MCF 10A (cell line): ENCODE measurements at regions not wholly inside any gene's neighbourhood (a gene's known extent, or its start where the extent isn't known, plus 50 kb on each side); places are given as distances from the start of the nearest gene placed in this dataset.
A peak's percentile ranks its signal among the peaks of the same experiment; 100 is the strongest.

Experiments used
- BruUV-seq: library from RNA; stranded (reverse); fragments of 400-500 nt; replicated peaks from 2 replicates; lab custom pipeline; 2021; lab: Mats Ljungman, UMichigan
- CTCF ChIA-PET: fragments of 300-600 bp; sonication (Branson Sonifier 250); formaldehyde crosslinking; extraction: SDS; loops from one replicate; lab custom pipeline; 2021; ENCODE audit warnings: antibody characterized with exemption, inconsistent platforms; lab: Yijun Ruan, JAX
- POLR2A ChIA-PET: fragments of 300-600, 350-650 bp; sonication (Branson Sonifier 250); formaldehyde crosslinking; extraction: SDS; loops from one replicate; lab custom pipeline; 2020; ENCODE audit warnings: antibody characterized with exemption, inconsistent platforms; lab: Yijun Ruan, JAX
- DNase-seq: peaks from one replicate; pipeline ENCODE4 v3.0.0-alpha.2; 2018; ENCODE audit not compliant: unreplicated experiment
- H3K27ac Mint-ChIP-seq: one replicate; pipeline ENCODE4 v1.8.0; 2022; ENCODE audit warnings: mild to moderate bottlenecking, low read depth, mixed read lengths; ENCODE audit not compliant: unreplicated experiment
- H3K27me3 Mint-ChIP-seq: one replicate; pipeline ENCODE4 v1.8.0; 2022; ENCODE audit warnings: mixed read lengths; ENCODE audit not compliant: insufficient read depth, unreplicated experiment
- H3K36me3 Mint-ChIP-seq: one replicate; pipeline ENCODE4 v1.8.0; 2022; ENCODE audit warnings: mild to moderate bottlenecking, moderate library complexity, mixed read lengths; ENCODE audit not compliant: insufficient read depth, unreplicated experiment
- H3K4me1 Mint-ChIP-seq: one replicate; pipeline ENCODE4 v1.8.0; 2022; ENCODE audit warnings: mixed read lengths; ENCODE audit not compliant: insufficient read depth, unreplicated experiment
- H3K4me3 Mint-ChIP-seq: one replicate; pipeline ENCODE4 v1.8.0; 2022; ENCODE audit warnings: mild to moderate bottlenecking, moderate library complexity, mixed read lengths; ENCODE audit not compliant: unreplicated experiment
- H3K9me3 Mint-ChIP-seq: one replicate; pipeline ENCODE4 v1.8.0; 2022; ENCODE audit warnings: mixed read lengths; ENCODE audit not compliant: unreplicated experiment
- intact Hi-C: fragments of 100-400 bp; cut with micrococcal nuclease; formaldehyde crosslinking; loops from 2 replicates; pipeline ENCODE4 v1.14.1; 2022
- TF ChIP-seq, protein P1 (sequence below): fragments of 200-600 bp; IDR thresholded peaks from one replicate; pipeline ENCODE4 v1.8.0; 2022; ENCODE audit warnings: antibody characterized with exemption, mild to moderate bottlenecking; ENCODE audit not compliant: unreplicated experiment

DNA sequence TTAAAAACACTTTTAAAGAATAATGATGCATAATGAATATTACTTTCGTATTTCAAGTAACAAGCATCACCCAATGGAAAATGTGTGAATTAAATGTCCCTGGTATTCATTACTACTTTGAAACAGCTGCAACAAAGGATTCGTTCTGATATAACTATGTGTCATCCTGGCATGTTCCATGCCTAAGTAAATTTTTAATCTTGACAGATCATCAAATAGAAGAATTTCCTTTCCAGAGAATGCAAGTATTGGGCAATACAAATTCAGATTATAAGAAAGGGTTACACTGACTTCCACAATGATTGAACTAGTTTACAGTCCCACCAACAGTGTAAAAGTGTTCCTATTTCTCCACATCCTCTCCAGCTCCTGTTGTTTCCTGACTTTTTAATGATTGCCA lies 105.3 kb downstream of the SPCS3 start:
- intact Hi-C loops = no loop called here
- BruUV-seq = no TSS peak
- H3K4me1 Mint-ChIP-seq = no peaks in the 10 kb centered on the region
- H3K27me3 Mint-ChIP-seq = no peaks in the 10 kb centered on the region
- H3K36me3 Mint-ChIP-seq = no peaks in the 10 kb centered on the region
- TF ChIP-seq, protein P1, sequence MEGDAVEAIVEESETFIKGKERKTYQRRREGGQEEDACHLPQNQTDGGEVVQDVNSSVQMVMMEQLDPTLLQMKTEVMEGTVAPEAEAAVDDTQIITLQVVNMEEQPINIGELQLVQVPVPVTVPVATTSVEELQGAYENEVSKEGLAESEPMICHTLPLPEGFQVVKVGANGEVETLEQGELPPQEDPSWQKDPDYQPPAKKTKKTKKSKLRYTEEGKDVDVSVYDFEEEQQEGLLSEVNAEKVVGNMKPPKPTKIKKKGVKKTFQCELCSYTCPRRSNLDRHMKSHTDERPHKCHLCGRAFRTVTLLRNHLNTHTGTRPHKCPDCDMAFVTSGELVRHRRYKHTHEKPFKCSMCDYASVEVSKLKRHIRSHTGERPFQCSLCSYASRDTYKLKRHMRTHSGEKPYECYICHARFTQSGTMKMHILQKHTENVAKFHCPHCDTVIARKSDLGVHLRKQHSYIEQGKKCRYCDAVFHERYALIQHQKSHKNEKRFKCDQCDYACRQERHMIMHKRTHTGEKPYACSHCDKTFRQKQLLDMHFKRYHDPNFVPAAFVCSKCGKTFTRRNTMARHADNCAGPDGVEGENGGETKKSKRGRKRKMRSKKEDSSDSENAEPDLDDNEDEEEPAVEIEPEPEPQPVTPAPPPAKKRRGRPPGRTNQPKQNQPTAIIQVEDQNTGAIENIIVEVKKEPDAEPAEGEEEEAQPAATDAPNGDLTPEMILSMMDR = no peak
- ChIA-PET POLR2A (no interaction called here), CTCF (interaction anchor here (0.6 kb wide), 1 partner anchor 44 kb away, joined by 3 read pairs; no protein-coding TSS in a partner anchor)
- no peak overlapping the region for H3K27ac Mint-ChIP-seq
- no peak overlapping the region for H3K4me3 Mint-ChIP-seq
- no peaks in the 10 kb centered on the region for H3K9me3 Mint-ChIP-seq
- DNase-seq = peak; percentile 34

DNA sequence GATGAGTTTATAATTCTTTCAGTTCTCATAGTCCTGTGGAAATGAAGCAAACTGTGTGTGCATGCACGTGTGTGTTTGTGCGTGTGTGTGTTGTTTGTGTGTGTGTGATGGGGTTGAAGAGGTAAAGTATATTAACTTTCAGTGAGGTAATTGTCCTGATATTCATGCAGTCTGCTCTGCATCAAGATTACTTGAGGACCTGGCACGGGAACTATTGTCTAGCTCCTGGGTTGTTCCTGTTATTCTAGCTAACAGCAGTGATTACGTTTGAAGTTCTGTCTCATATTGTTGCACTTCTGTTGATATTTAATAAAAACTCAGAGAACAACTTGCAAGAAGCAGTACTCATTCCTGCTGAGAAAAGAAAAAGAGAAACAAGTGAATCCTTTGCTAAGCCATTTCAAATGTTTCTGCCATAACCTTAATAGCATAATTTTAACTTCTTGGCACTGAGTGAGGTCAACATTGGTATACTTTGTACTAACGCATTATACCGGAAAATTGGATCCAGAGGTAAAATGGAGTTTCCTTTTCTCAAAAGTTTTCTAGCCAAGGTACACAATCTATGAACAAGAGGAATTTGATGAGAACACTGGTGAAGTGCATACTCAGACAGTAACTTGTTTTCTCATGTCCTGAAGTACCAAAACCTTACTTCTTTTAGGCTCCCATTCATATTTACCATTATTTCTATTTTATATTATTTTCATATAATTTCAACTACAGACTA lies 113.2 kb downstream of the SPCS3 start:
- Mint-ChIP-seq H3K4me1 (peaks cover 12% of the 10 kb centered on the region), H3K4me3 (no peak overlapping the region), H3K27ac (no peak overlapping the region), H3K36me3 (no peaks in the 10 kb centered on the region), H3K9me3 (no peaks in the 10 kb centered on the region), H3K27me3 (no peaks in the 10 kb centered on the region)
- ChIA-PET POLR2A (no interaction called here), CTCF (interaction anchor here (0.8 kb wide), 1 partner anchor 24 kb away, joined by 3 read pairs; no protein-coding TSS in a partner anchor)
- intact Hi-C loops = no loop called here
- TF ChIP-seq, protein P1 = no peak
- DNase-seq = no peak
- no TSS peak for BruUV-seq

DNA sequence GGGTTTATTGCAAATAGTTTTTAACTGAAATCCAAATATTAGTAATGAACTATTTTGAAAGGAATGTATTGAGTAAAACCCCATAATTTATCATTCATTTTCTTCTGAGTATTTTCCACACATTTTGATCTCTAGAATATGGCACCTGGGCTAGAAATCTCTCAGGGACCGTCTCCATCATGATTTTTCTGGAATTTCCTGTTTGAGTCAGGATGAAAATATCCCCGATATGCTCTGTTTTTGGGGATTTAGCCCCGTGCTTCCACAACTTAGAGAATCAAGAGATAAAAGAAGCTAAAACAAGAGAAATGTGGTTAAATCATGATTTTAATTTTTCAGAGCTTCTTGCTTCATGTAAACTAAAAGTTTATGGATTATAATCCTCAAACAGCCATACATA lies 114.2 kb downstream of the SPCS3 start:
- TF ChIP-seq, protein P1 = no peak
- Mint-ChIP-seq H3K4me3 (no peak overlapping the region), H3K4me1 (peaks cover 12% of the 10 kb centered on the region), H3K27me3 (no peaks in the 10 kb centered on the region), H3K9me3 (no peaks in the 10 kb centered on the region), H3K36me3 (no peaks in the 10 kb centered on the region), H3K27ac (no peak overlapping the region)
- BruUV-seq = no TSS peak
- POLR2A ChIA-PET = no interaction called here
- CTCF ChIA-PET = no interaction called here
- intact Hi-C loops = no loop called here
- no peak for DNase-seq

DNA sequence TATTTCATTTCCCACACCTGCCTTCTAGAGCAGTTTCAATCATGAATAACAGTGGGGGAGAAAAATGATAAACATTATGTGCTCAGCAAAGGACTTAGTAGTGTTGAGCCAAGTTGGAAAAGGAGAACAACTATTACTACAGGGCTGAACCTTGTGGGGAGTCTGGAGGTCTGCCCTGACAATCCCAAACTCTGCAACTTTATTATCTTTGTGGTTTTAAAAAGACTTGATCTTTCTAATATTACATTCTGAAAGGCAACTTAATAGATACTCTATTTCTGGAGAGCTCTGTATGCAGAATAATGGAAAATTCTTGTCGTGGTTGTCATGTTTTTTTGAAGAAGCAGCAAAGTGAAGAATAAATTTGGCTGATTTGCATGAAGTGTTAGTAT lies 116.1 kb downstream of the SPCS3 start:
- H3K27me3 Mint-ChIP-seq = no peaks in the 10 kb centered on the region
- TF ChIP-seq, protein P1 = no peak
- no peaks in the 10 kb centered on the region for H3K36me3 Mint-ChIP-seq
- CTCF ChIA-PET = no interaction called here
- H3K9me3 Mint-ChIP-seq = no peaks in the 10 kb centered on the region
- peak overlapping the region; percentile 66 for H3K27ac Mint-ChIP-seq
- POLR2A ChIA-PET = no interaction called here
- H3K4me3 Mint-ChIP-seq = no peak overlapping the region
- BruUV-seq = no TSS peak
- no peak for DNase-seq
- intact Hi-C loops = no loop called here
- peaks cover 21% of the 10 kb centered on the region for H3K4me1 Mint-ChIP-seq
